Activated CD8-positive, alpha-beta T cell treated with anti-CD3 and anti-CD28 coated beads, Interleukin-2, amount 10 ng/mL, durations not matched to agents 7 days and 5 days (primary cell): ENCODE measurements at regions not wholly inside any gene's neighbourhood (a gene's known extent, or its start where the extent isn't known, plus 50 kb on each side); places are given as distances from the start of the nearest gene placed in this dataset.
"Not testable (repeated sequence)": the region's sequence is repeated elsewhere in the genome, so short reads cannot be mapped to it uniquely, and the experiment has no call there.

Experiments used
- ATAC-seq: fragments of 150-1000 bp; cut with Tn5 transposase; one replicate; pipeline ENCODE4 v1.10.0; 2021; ENCODE audit warnings: moderate library complexity
- CTCF ChIA-PET: fragments of 350-600 bp; sonication (Branson Sonifier 250); formaldehyde crosslinking; loops from one replicate; lab custom pipeline; 2021; ENCODE audit warnings: antibody characterized with exemption; lab: Charles Lee
- POLR2A ChIA-PET: fragments of 350-600 bp; sonication (Branson Sonifier 250); formaldehyde crosslinking; loops from one replicate; lab custom pipeline; 2021; ENCODE audit warnings: antibody characterized with exemption; lab: Charles Lee
- DNase-seq: peaks from one replicate; pipeline ENCODE4 v3.0.0-alpha.2; 2020
- H3K27ac Mint-ChIP-seq: one replicate; pipeline ENCODE4 v1.8.0; 2021; ENCODE audit warnings: mild to moderate bottlenecking, mixed read lengths
- H3K27me3 Mint-ChIP-seq: one replicate; pipeline ENCODE4 v1.8.0; 2021; ENCODE audit warnings: low read depth, mixed read lengths
- H3K36me3 Mint-ChIP-seq: one replicate; pipeline ENCODE4 v1.8.0; 2021; ENCODE audit warnings: low read depth, mixed read lengths
- H3K4me1 Mint-ChIP-seq: one replicate; pipeline ENCODE4 v1.8.0; 2021; ENCODE audit warnings: low read depth, mixed read lengths
- H3K4me3 Mint-ChIP-seq: one replicate; pipeline ENCODE4 v1.8.0; 2021; ENCODE audit warnings: mild to moderate bottlenecking, mixed read lengths
- H3K9me3 Mint-ChIP-seq: one replicate; pipeline ENCODE4 v1.8.0; 2022; ENCODE audit warnings: mixed read lengths; ENCODE audit not compliant: insufficient read depth

GRCh38 chr11:23320131-23320530, 459.9 kb upstream of the CCDC179 start:
- Mint-ChIP-seq H3K4me1 (no peaks in the 10 kb centered on the region), H3K4me3 (no peak overlapping the region), H3K27me3 (no peaks in the 10 kb centered on the region), H3K9me3 (peaks cover 5% of the 10 kb centered on the region), H3K27ac (no peak overlapping the region), H3K36me3 (no peaks in the 10 kb centered on the region)
- ATAC-seq (no peak), DNase-seq (no peak)
- CTCF ChIA-PET: no interaction called here
- POLR2A ChIA-PET: interaction anchor here (0.5 kb wide), 1 partner anchor 629 kb away, joined by 4 read pairs; no protein-coding TSS in a partner anchor

DNA sequence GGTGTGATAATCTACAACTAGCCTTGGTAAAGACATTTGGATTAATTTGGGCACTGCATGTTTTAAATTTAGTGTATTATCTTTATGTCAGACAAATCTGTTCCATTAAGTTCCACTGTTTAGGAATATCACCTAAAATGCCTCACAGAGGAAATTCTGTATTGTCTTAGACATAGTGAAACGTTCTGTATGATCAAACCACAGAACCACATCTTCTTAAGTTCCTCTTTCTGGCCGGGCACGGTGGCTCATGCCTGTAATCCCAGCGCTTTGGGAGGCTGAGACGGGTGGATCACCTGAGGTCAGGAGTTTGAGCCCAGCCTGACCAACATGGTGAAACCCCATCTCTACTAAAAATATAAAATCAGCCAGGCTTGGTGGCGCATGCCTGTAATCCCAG, 475.3 kb upstream of the CCDC179 start:
- POLR2A ChIA-PET, H3K4me1 Mint-ChIP-seq, CTCF ChIA-PET, H3K27ac Mint-ChIP-seq, H3K27me3 Mint-ChIP-seq, H3K4me3 Mint-ChIP-seq, ATAC-seq, DNase-seq, H3K36me3 Mint-ChIP-seq: not testable (repeated sequence)
- H3K9me3 Mint-ChIP-seq: peaks cover 16% of the 10 kb centered on the region

- ChIA-PET CTCF (no interaction called here), POLR2A (no interaction called here)
- Mint-ChIP-seq H3K27ac (no peak overlapping the region), H3K27me3 (no peaks in the 10 kb centered on the region), H3K4me3 (no peak overlapping the region), H3K9me3 (peaks cover 12% of the 10 kb centered on the region), H3K4me1 (no peaks in the 10 kb centered on the region), H3K36me3 (no peaks in the 10 kb centered on the region)
- DNase-seq: no peak
- no peak for ATAC-seq
These were observed 476.7 kb upstream of the CCDC179 start for GRCh38 chr11:23336961-23337360.

GRCh38 chr11:23353611-23354010, 493.3 kb upstream of the CCDC179 start:
- H3K4me1 Mint-ChIP-seq: no peaks in the 10 kb centered on the region
- H3K27ac Mint-ChIP-seq: no peak overlapping the region
- H3K9me3 Mint-ChIP-seq: no peaks in the 10 kb centered on the region
- ChIA-PET CTCF (no interaction called here), POLR2A (no interaction called here)
- ATAC-seq (no peak), DNase-seq (no peak)
- no peaks in the 10 kb centered on the region for H3K27me3 Mint-ChIP-seq
- no peaks in the 10 kb centered on the region for H3K36me3 Mint-ChIP-seq
- H3K4me3 Mint-ChIP-seq: no peak overlapping the region

DNA sequence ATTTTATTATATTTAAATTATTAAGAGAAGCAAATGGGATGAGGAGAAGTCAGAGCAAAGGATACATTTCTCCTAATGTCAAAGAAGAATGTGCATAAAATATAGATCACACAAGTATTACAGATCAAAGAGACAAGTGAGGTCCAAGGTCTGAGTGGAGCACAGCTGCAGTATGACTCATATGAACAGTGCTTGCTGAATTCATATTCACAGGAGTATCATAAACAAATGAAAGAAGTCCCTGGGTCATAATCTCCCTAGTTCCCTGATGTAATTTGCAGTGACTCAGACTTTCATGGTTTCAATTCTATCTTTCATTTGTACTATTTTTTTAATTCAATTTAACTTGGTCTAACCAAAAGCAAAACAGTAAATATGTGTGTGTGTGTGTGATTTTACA, 499.0 kb upstream of the CCDC179 start:
- ATAC-seq (no peak), DNase-seq (no peak)
- H3K4me1 Mint-ChIP-seq: no peaks in the 10 kb centered on the region
- CTCF ChIA-PET: no interaction called here
- H3K36me3 Mint-ChIP-seq: no peaks in the 10 kb centered on the region
- H3K4me3 Mint-ChIP-seq: no peak overlapping the region
- H3K9me3 Mint-ChIP-seq: peaks cover 3% of the 10 kb centered on the region
- H3K27ac Mint-ChIP-seq: no peak overlapping the region
- POLR2A ChIA-PET: no interaction called here
- no peaks in the 10 kb centered on the region for H3K27me3 Mint-ChIP-seq

- H3K4me3 Mint-ChIP-seq: no peak overlapping the region
- no peak overlapping the region for H3K27ac Mint-ChIP-seq
- peaks cover 14% of the 10 kb centered on the region for H3K9me3 Mint-ChIP-seq
- ChIA-PET CTCF (no interaction called here), POLR2A (no interaction called here)
- H3K4me1 Mint-ChIP-seq: no peaks in the 10 kb centered on the region
- no peak for DNase-seq
- no peak for ATAC-seq
- H3K27me3 Mint-ChIP-seq: no peaks in the 10 kb centered on the region
- H3K36me3 Mint-ChIP-seq: no peaks in the 10 kb centered on the region
These were observed 503.8 kb upstream of the CCDC179 start for GRCh38 chr11:23364076-23364475.

- H3K36me3 Mint-ChIP-seq: no peaks in the 10 kb centered on the region
- ATAC-seq (no peak), DNase-seq (no peak)
- no peaks in the 10 kb centered on the region for H3K4me1 Mint-ChIP-seq
- ChIA-PET POLR2A (no interaction called here), CTCF (no interaction called here)
- H3K27ac Mint-ChIP-seq: no peak overlapping the region
- H3K27me3 Mint-ChIP-seq: no peaks in the 10 kb centered on the region
- H3K4me3 Mint-ChIP-seq: no peak overlapping the region
- H3K9me3 Mint-ChIP-seq: peaks cover 41% of the 10 kb centered on the region
These were observed 510.5 kb upstream of the CCDC179 start for GRCh38 chr11:23370580-23371275.

DNA sequence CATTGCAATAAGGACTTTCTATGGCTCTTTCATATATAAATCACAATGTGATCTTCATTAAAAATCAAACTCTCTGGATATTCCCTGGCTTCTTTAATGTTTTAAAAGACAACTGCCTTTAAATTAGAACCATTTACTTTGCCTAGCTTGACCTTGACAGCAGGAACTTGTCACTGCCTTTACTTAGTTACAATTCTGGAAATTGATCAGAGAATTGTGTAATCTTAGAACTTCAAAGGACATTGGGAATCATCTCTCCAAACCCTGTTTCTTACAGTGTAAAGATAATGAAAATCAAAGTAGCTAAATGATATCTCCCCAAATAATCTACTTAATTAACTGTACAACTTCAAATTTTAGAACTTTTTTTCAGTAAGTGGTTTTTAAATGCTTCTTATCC, 517.6 kb upstream of the CCDC179 start:
- ATAC-seq: no peak
- CTCF ChIA-PET: no interaction called here
- H3K36me3 Mint-ChIP-seq: no peaks in the 10 kb centered on the region
- H3K9me3 Mint-ChIP-seq: peaks cover 12% of the 10 kb centered on the region
- no peaks in the 10 kb centered on the region for H3K27me3 Mint-ChIP-seq
- no peaks in the 10 kb centered on the region for H3K4me1 Mint-ChIP-seq
- no peak overlapping the region for H3K27ac Mint-ChIP-seq
- H3K4me3 Mint-ChIP-seq: no peak overlapping the region
- DNase-seq: no peak
- POLR2A ChIA-PET: no interaction called here

- no peak overlapping the region for H3K4me3 Mint-ChIP-seq
- no peaks in the 10 kb centered on the region for H3K36me3 Mint-ChIP-seq
- no peak overlapping the region for H3K27ac Mint-ChIP-seq
- ChIA-PET POLR2A (no interaction called here), CTCF (no interaction called here)
- ATAC-seq: no peak
- H3K27me3 Mint-ChIP-seq: no peaks in the 10 kb centered on the region
- DNase-seq: no peak
- peaks cover 9% of the 10 kb centered on the region for H3K9me3 Mint-ChIP-seq
- no peaks in the 10 kb centered on the region for H3K4me1 Mint-ChIP-seq
These were observed 530.8 kb upstream of the CCDC179 start for GRCh38 chr11:23391031-23391430.

- DNase-seq (no peak), ATAC-seq (no peak)
- Mint-ChIP-seq H3K9me3 (no peaks in the 10 kb centered on the region), H3K4me3 (no peak overlapping the region), H3K4me1 (no peaks in the 10 kb centered on the region), H3K27me3 (no peaks in the 10 kb centered on the region), H3K27ac (no peak overlapping the region), H3K36me3 (no peaks in the 10 kb centered on the region)
- ChIA-PET CTCF (no interaction called here), POLR2A (no interaction called here)
These were observed 537.8 kb upstream of the CCDC179 start for GRCh38 chr11:23398052-23398451.

GRCh38 chr11:23399995-23400394, 539.7 kb upstream of the CCDC179 start:
- no peak overlapping the region for H3K27ac Mint-ChIP-seq
- ATAC-seq (no peak), DNase-seq (no peak)
- POLR2A ChIA-PET: no interaction called here
- no peaks in the 10 kb centered on the region for H3K9me3 Mint-ChIP-seq
- H3K4me3 Mint-ChIP-seq: no peak overlapping the region
- H3K36me3 Mint-ChIP-seq: no peaks in the 10 kb centered on the region
- no peaks in the 10 kb centered on the region for H3K27me3 Mint-ChIP-seq
- H3K4me1 Mint-ChIP-seq: no peaks in the 10 kb centered on the region
- CTCF ChIA-PET: no interaction called here

- ATAC-seq (no peak), DNase-seq (no peak)
- no peak overlapping the region for H3K4me3 Mint-ChIP-seq
- H3K36me3 Mint-ChIP-seq: no peaks in the 10 kb centered on the region
- no peaks in the 10 kb centered on the region for H3K27me3 Mint-ChIP-seq
- CTCF ChIA-PET: no interaction called here
- H3K27ac Mint-ChIP-seq: no peak overlapping the region
- no peaks in the 10 kb centered on the region for H3K4me1 Mint-ChIP-seq
- H3K9me3 Mint-ChIP-seq: no peaks in the 10 kb centered on the region
- POLR2A ChIA-PET: no interaction called here
These were observed 543.2 kb upstream of the CCDC179 start for GRCh38 chr11:23403210-23404185.
